ENCODE measurements at regions not wholly inside any gene's neighbourhood (a gene's known extent, or its start where the extent isn't known, plus 50 kb on each side); places are given as distances from the start of the nearest gene placed in this dataset.

DNA sequence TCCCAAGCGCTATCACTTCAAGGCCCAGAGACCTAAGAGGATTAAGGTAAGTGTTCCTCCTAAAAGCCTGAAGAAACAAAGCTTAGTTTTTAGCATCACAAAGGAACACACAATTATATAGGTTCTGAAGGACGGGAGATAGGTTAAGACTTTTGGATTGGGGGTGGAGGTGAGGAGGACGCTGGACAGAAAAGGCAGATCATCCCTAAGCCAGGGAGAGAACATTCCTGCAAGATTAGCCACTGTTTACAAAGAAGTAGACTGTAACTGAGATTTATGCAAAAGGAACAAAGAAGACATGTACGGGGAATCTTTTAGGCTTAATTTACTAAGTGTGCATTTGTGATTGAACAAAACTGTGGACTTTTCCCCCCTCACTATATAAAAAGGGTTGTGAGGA lies 184.1 kb upstream of the IRX5 start:
- H3K27ac Mint-ChIP-seq, result no peak overlapping the region
- no peaks in the 10 kb centered on the region for H3K36me3 Mint-ChIP-seq (ENCODE audit: low read depth)
- H3K36me3 ChIP-seq (ENCODE audit: insufficient read depth), result no peaks in the 10 kb centered on the region
- H3K4me3 Mint-ChIP-seq, result no peak overlapping the region
- no peak overlapping the region for H3K4me2 ChIP-seq
- no peaks in the 10 kb centered on the region for H4K20me1 ChIP-seq (replicated peaks; ENCODE audit: insufficient read depth)
- H3K27ac ChIP-seq (ENCODE audit: low read depth), result no peak overlapping the region
- peaks cover 6% of the 10 kb centered on the region; the same call in 2 of the 3 replicates for H3K4me1 Mint-ChIP-seq
- H3K27me3 Mint-ChIP-seq (ENCODE audit: insufficient read depth, low read depth, poor library complexity), result peaks cover 7% of the 10 kb centered on the region
- peak overlapping the region; percentile 50; the same call in 1 of the 2 replicates for H2AFZ ChIP-seq
- TF ChIP-seq ZNF462 (CRISPR knock-in tag; IDR thresholded peaks at IDR 0.05) (0 out of 2 replicates have a peak, but pooled peaks have one; percentile 7), STAT1 (IDR thresholded peaks at IDR 0.05; ENCODE audit: unreplicated experiment) (no peak)
- no peaks in the 10 kb centered on the region for H3K79me2 ChIP-seq (replicated peaks; ENCODE audit: insufficient read depth)
- H3K4me1 ChIP-seq (ENCODE audit: insufficient read depth), result peaks cover 8% of the 10 kb centered on the region; the same call in 1 of the 2 replicates
- H3F3A ChIP-seq (replicated peaks; ENCODE audit: low read depth), result no peaks in the 10 kb centered on the region
- H3K27me3 ChIP-seq (ENCODE audit: insufficient read depth), result no peaks in the 10 kb centered on the region
- peak; percentile 5 for DNase-seq (ENCODE audit: low spot score)
- H3K9me3 Mint-ChIP-seq, result no peaks in the 10 kb centered on the region
- no peak overlapping the region for H3K4me3 ChIP-seq
- ATAC-seq, result no peak; the same call in 1 of the 3 replicates
- peaks cover 15% of the 10 kb centered on the region; the same call in 1 of the 2 replicates for H3K9me2 ChIP-seq (ENCODE audit: insufficient read depth)

DNA sequence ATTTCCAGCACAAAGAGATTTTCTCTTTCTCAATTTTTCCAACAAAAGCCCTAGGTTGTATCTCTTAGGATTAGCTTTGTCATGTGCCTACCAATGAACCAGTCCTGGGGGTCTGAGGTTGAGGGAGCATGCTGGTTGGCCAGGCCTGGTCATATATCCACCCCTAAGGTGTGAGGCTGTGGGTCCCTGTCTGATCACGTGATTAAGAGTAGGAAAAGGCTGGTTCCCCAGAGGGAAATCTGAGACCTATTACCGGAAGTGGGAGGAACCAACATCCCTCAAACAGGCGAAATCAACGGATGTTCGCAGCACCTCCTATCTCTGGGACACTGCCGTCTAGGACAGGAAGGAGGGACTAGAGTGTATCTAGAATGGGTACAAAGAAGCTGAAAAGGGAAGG lies 185.7 kb upstream of the IRX5 start:
- Mint-ChIP-seq H3K27ac (no peak overlapping the region), H3K4me3 (no peak overlapping the region), H3K36me3 (ENCODE audit: low read depth) (no peaks in the 10 kb centered on the region), H3K4me1 (peaks cover 6% of the 10 kb centered on the region; the same call in 2 of the 3 replicates), H3K9me3 (peaks cover 3% of the 10 kb centered on the region; the same call in 1 of the 3 replicates), H3K27me3 (ENCODE audit: insufficient read depth, low read depth, poor library complexity) (peaks cover 11% of the 10 kb centered on the region)
- H3K27ac ChIP-seq (ENCODE audit: low read depth), result no peak overlapping the region
- H3K4me1 ChIP-seq (ENCODE audit: insufficient read depth), result peaks cover 8% of the 10 kb centered on the region; the same call in 1 of the 2 replicates
- H4K20me1 ChIP-seq (replicated peaks; ENCODE audit: insufficient read depth), result no peaks in the 10 kb centered on the region
- ATAC-seq (no peak), DNase-seq (ENCODE audit: low spot score) (no peak)
- peaks cover 12% of the 10 kb centered on the region; the same call in 1 of the 2 replicates for H3K9me2 ChIP-seq (ENCODE audit: insufficient read depth)
- no peak overlapping the region for H2AFZ ChIP-seq
- no peaks in the 10 kb centered on the region for H3K79me2 ChIP-seq (replicated peaks; ENCODE audit: insufficient read depth)
- H3K27me3 ChIP-seq (ENCODE audit: insufficient read depth), result no peaks in the 10 kb centered on the region
- no peak overlapping the region for H3K4me3 ChIP-seq
- no peak overlapping the region for H3K4me2 ChIP-seq
- H3F3A ChIP-seq (replicated peaks; ENCODE audit: low read depth), result no peaks in the 10 kb centered on the region
- H3K36me3 ChIP-seq (ENCODE audit: insufficient read depth), result no peaks in the 10 kb centered on the region
- no peak for TF ChIP-seq ZNF331 (CRISPR knock-in tag; IDR thresholded peaks at IDR 0.05; ENCODE audit: low read depth)
